Aorta (tissue), 5 donors: ENCODE measurements at regions not wholly inside any gene's neighbourhood (a gene's known extent, or its start where the extent isn't known, plus 50 kb on each side); places are given as distances from the start of the nearest gene placed in this dataset.

Source experiments
- ATAC-seq: fragments of 200-7000 bp; cut with Tn5 transposase; one replicate; pipeline ENCODE4 v1.9.1; 2022; ENCODE audit warnings: moderate library complexity; ENCODE audit not compliant: low FRiP score
- DNase-seq, 2 donors: peaks; one replicate each; pipeline ENCODE4 v3.0.0-alpha.2; 2020
- H3K27ac ChIP-seq, 2 donors: one replicate each; pipeline ENCODE4 v1.5.1; 2013; ENCODE audit warnings: low read length in 2 of 2, mild to moderate bottlenecking in 2 of 2, moderate library complexity in 2 of 2, control low read depth in 1 of 2, inconsistent platforms in 1 of 2, low read depth in 1 of 2
- H3K27me3 ChIP-seq, 2 donors: one replicate each; pipeline ENCODE4 v1.6.1; 2013; ENCODE audit warnings: control low read depth in 1 of 2, low read length in 1 of 2, mild to moderate bottlenecking in 1 of 2, moderate library complexity in 1 of 2; ENCODE audit not compliant: insufficient read depth in 2 of 2, control insufficient read depth in 1 of 2
- H3K36me3 ChIP-seq, 2 donors: one replicate each; pipeline ENCODE4 v1.6.1; 2013; ENCODE audit warnings: control low read depth in 1 of 2, low read length in 1 of 2, mild to moderate bottlenecking in 1 of 2; ENCODE audit not compliant: insufficient read depth in 2 of 2, control insufficient read depth in 1 of 2
- H3K4me1 ChIP-seq, 2 donors: one replicate each; pipeline ENCODE4 v1.6.1; 2013; ENCODE audit warnings: low read length in 2 of 2, control low read depth in 1 of 2, mild to moderate bottlenecking in 1 of 2, moderate library complexity in 1 of 2; ENCODE audit not compliant: insufficient read depth in 2 of 2, control insufficient read depth in 1 of 2
- H3K4me3 ChIP-seq, 2 donors: one replicate each; pipeline ENCODE4 v1.5.1; 2013; ENCODE audit warnings: low read length in 2 of 2, control low read depth in 1 of 2, mild to moderate bottlenecking in 1 of 2
- H3K9me3 ChIP-seq: one replicate; pipeline ENCODE4 v1.6.1; 2013; ENCODE audit warnings: mild to moderate bottlenecking, low read length; ENCODE audit not compliant: control insufficient read depth
- WGBS, 2 donors: extraction: QIAGEN DNeasy Blood & Tissue Kit; methylation state at CpG; one replicate each; pipeline ENCODE4 v1.1.7; 2013; 5-methylcytosine and 5-hydroxymethylcytosine counted together
- intact Hi-C, 2 donors: fragments of 100-400 bp; cut with DNase I; formaldehyde crosslinking; loops; one replicate each; pipeline versions ENCODE4 v1.14.2 to v1.15.0; 2022
- donor health status: healthy with polysubstance abuse.
- donor health status: Bipolar disorder and iron deficiency.
- donor health status: DM: no; HTN: no; CAD: no.
- donor health status: DM: no; HTN: no; CAD: no.
- donor health status: DM: yes; HTN: yes; CAD: no.

- DNase-seq (no peak), ATAC-seq (no peak)
- Histone ChIP-seq H3K27ac (no peak overlapping the region), H3K36me3 (no peaks in the 10 kb centered on the region), H3K9me3 (no peaks in the 10 kb centered on the region), H3K4me3 (no peak overlapping the region), H3K4me1 (peaks cover 0 to 4% of the 10 kb centered on the region in 2 donors), H3K27me3 (no peaks in the 10 kb centered on the region)
- intact Hi-C loops: loop anchor here (2.0 to 10.0 kb wide), 5 partner anchors 739 to 1259 kb away; no protein-coding TSS in a partner anchor
- WGBS, 2 donors: 21 to 28% methylated on average over 1 of the region's 1 CpG
Measured at GRCh38 chr6:53985366-53985765, 125.9 kb upstream of the MLIP start.

- DNase-seq: no peak
- WGBS, 2 donors: 12 to 16% methylated on average over 3 of the region's 3 CpGs
- no peak overlapping the region for H3K4me3 ChIP-seq
- H3K27ac ChIP-seq: no peak overlapping the region
- no peaks in the 10 kb centered on the region for H3K9me3 ChIP-seq
- H3K4me1 ChIP-seq: peaks cover 0 to 4% of the 10 kb centered on the region in 2 donors
- no peaks in the 10 kb centered on the region for H3K27me3 ChIP-seq
- ATAC-seq: peak; percentile 65
- intact Hi-C loops: loop anchor here (5.0 to 10.0 kb wide), 4 partner anchors 739 to 1259 kb away; no protein-coding TSS in a partner anchor
- no peaks in the 10 kb centered on the region for H3K36me3 ChIP-seq
Measured at GRCh38 chr6:53986165-53986720, 125.0 kb upstream of the MLIP start.

- 21 to 27% methylated on average over 10 of the region's 10 CpGs for WGBS, 2 donors
- Histone ChIP-seq H3K27me3 (no peaks in the 10 kb centered on the region), H3K4me3 (no peak overlapping the region), H3K27ac (no peak overlapping the region), H3K4me1 (peaks cover 0 to 4% of the 10 kb centered on the region in 2 donors), H3K9me3 (no peaks in the 10 kb centered on the region), H3K36me3 (no peaks in the 10 kb centered on the region)
- ATAC-seq: peak; percentile 23
- intact Hi-C loops: loop anchor here (5.0 to 10.0 kb wide), 4 partner anchors 738 to 1258 kb away; no protein-coding TSS in a partner anchor
- no peak for DNase-seq
Measured at GRCh38 chr6:53986721-53987521, 124.3 kb upstream of the MLIP start.

- DNase-seq (no peak), ATAC-seq (no peak)
- Histone ChIP-seq H3K36me3 (no peaks in the 10 kb centered on the region), H3K9me3 (no peaks in the 10 kb centered on the region), H3K27ac (no peak overlapping the region), H3K4me3 (no peak overlapping the region), H3K27me3 (no peaks in the 10 kb centered on the region), H3K4me1 (peaks cover 0 to 4% of the 10 kb centered on the region in 2 donors)
- intact Hi-C loops: loop anchor here (5.0 to 10.0 kb wide), 4 partner anchors 737 to 1257 kb away; no protein-coding TSS in a partner anchor
- 93 to 96% methylated on average over 4 of the region's 4 CpGs for WGBS, 2 donors
Measured at GRCh38 chr6:53987522-53987888, 123.7 kb upstream of the MLIP start.

GRCh38 chr6:53989504-53989903 is 121.7 kb upstream of the MLIP start:
- peaks cover 0 to 4% of the 10 kb centered on the region in 2 donors for H3K4me1 ChIP-seq
- H3K9me3 ChIP-seq: no peaks in the 10 kb centered on the region
- no peak overlapping the region for H3K4me3 ChIP-seq
- H3K27me3 ChIP-seq: no peaks in the 10 kb centered on the region
- ATAC-seq: no peak
- no peak overlapping the region for H3K27ac ChIP-seq
- intact Hi-C loops: loop anchor here (5.0 to 10.0 kb wide), 4 partner anchors 735 to 1255 kb away; no protein-coding TSS in a partner anchor
- no peak for DNase-seq
- H3K36me3 ChIP-seq: no peaks in the 10 kb centered on the region

- Histone ChIP-seq H3K36me3 (no peaks in the 10 kb centered on the region), H3K4me1 (no peaks in the 10 kb centered on the region), H3K27me3 (no peaks in the 10 kb centered on the region), H3K9me3 (no peaks in the 10 kb centered on the region), H3K4me3 (no peak overlapping the region), H3K27ac (no peak overlapping the region)
- intact Hi-C loops: no loop called here
- ATAC-seq: no peak
- no peak for DNase-seq
- WGBS, 2 donors: 95 to 96% methylated on average over 3 of the region's 3 CpGs
Measured at GRCh38 chr6:53992522-53992921, 118.7 kb upstream of the MLIP start.

GRCh38 chr6:53994201-53994600 is 117.0 kb upstream of the MLIP start:
- H3K36me3 ChIP-seq: no peaks in the 10 kb centered on the region
- H3K9me3 ChIP-seq: no peaks in the 10 kb centered on the region
- ATAC-seq (no peak), DNase-seq (no peak)
- intact Hi-C loops: no loop called here
- H3K27me3 ChIP-seq: no peaks in the 10 kb centered on the region
- H3K27ac ChIP-seq: no peak overlapping the region
- WGBS, 2 donors: 95 to 97% methylated on average over 1 of the region's 1 CpG
- no peaks in the 10 kb centered on the region for H3K4me1 ChIP-seq
- H3K4me3 ChIP-seq: no peak overlapping the region

GRCh38 chr6:53995935-53996334 is 115.3 kb upstream of the MLIP start:
- DNase-seq (no peak), ATAC-seq (no peak)
- no peaks in the 10 kb centered on the region for H3K36me3 ChIP-seq
- no peaks in the 10 kb centered on the region for H3K9me3 ChIP-seq
- H3K4me3 ChIP-seq: no peak overlapping the region
- WGBS, 2 donors: 92 to 97% methylated on average over 4 of the region's 4 CpGs
- intact Hi-C loops: no loop called here
- no peak overlapping the region for H3K27ac ChIP-seq
- no peaks in the 10 kb centered on the region for H3K4me1 ChIP-seq
- H3K27me3 ChIP-seq: no peaks in the 10 kb centered on the region

GRCh38 chr6:53998303-53998702 is 112.9 kb upstream of the MLIP start:
- ATAC-seq (no peak), DNase-seq (no peak)
- H3K36me3 ChIP-seq: no peaks in the 10 kb centered on the region
- H3K9me3 ChIP-seq: no peaks in the 10 kb centered on the region
- 91 to 95% methylated on average over 2 of the region's 2 CpGs for WGBS, 2 donors
- intact Hi-C loops: no loop called here
- no peaks in the 10 kb centered on the region for H3K27me3 ChIP-seq
- no peak overlapping the region for H3K4me3 ChIP-seq
- H3K4me1 ChIP-seq: no peaks in the 10 kb centered on the region
- no peak overlapping the region for H3K27ac ChIP-seq
